ENCODE measurements at regions not wholly inside any gene's neighbourhood (a gene's known extent, or its start where the extent isn't known, plus 50 kb on each side); places are given as distances from the start of the nearest gene placed in this dataset.

GRCh38 chr14:82365471-82365870 lies 831.8 kb upstream of the SEL1L start:
- no peaks in the 10 kb centered on the region for H3K36me3 ChIP-seq (ENCODE audit: control insufficient read depth, insufficient read depth, low read length, severe bottlenecking)
- H3K9ac ChIP-seq (ENCODE audit: low read length) = no peak overlapping the region
- H3K4me3 ChIP-seq (ENCODE audit: low read length) = no peak overlapping the region
- H3K9me3 ChIP-seq (ENCODE audit: control insufficient read depth, low read length) = peaks cover 3% of the 10 kb centered on the region
- H3K4me1 ChIP-seq (ENCODE audit: control insufficient read depth, insufficient read depth, low read length) = peaks cover 13% of the 10 kb centered on the region
- no peak for DNase-seq (ENCODE audit: low read depth)
- H3K27me3 ChIP-seq (replicated peaks; ENCODE audit: control insufficient read depth, insufficient read depth, low read length) = no peaks in the 10 kb centered on the region

GRCh38 chr14:82366803-82367202 lies 833.1 kb upstream of the SEL1L start:
- no peaks in the 10 kb centered on the region for H3K36me3 ChIP-seq (ENCODE audit: control insufficient read depth, insufficient read depth, low read length, severe bottlenecking)
- H3K4me1 ChIP-seq (ENCODE audit: control insufficient read depth, insufficient read depth, low read length) = peaks cover 11% of the 10 kb centered on the region
- no peak overlapping the region for H3K9ac ChIP-seq (ENCODE audit: low read length)
- no peak for DNase-seq (ENCODE audit: low read depth)
- peaks cover 3% of the 10 kb centered on the region for H3K9me3 ChIP-seq (ENCODE audit: control insufficient read depth, low read length)
- H3K27me3 ChIP-seq (replicated peaks; ENCODE audit: control insufficient read depth, insufficient read depth, low read length) = no peaks in the 10 kb centered on the region
- H3K4me3 ChIP-seq (ENCODE audit: low read length) = no peak overlapping the region

- Histone ChIP-seq H3K9me3 (ENCODE audit: control insufficient read depth, low read length) (peaks cover 14% of the 10 kb centered on the region), H3K4me3 (ENCODE audit: low read length) (no peak overlapping the region), H3K36me3 (ENCODE audit: control insufficient read depth, insufficient read depth, low read length, severe bottlenecking) (no peaks in the 10 kb centered on the region), H3K9ac (ENCODE audit: low read length) (no peak overlapping the region), H3K27me3 (replicated peaks; ENCODE audit: control insufficient read depth, insufficient read depth, low read length) (no peaks in the 10 kb centered on the region), H3K4me1 (ENCODE audit: control insufficient read depth, insufficient read depth, low read length) (no peaks in the 10 kb centered on the region)
- DNase-seq (ENCODE audit: low read depth) = no peak
Observed at GRCh38 chr14:82379291-82379690, 845.6 kb upstream of the SEL1L start.

GRCh38 chr14:82385048-82385447 lies 851.4 kb upstream of the SEL1L start:
- H3K36me3 ChIP-seq (ENCODE audit: control insufficient read depth, insufficient read depth, low read length, severe bottlenecking) = no peaks in the 10 kb centered on the region
- no peak overlapping the region for H3K4me3 ChIP-seq (ENCODE audit: low read length)
- no peak overlapping the region for H3K9ac ChIP-seq (ENCODE audit: low read length)
- H3K9me3 ChIP-seq (ENCODE audit: control insufficient read depth, low read length) = no peaks in the 10 kb centered on the region
- peaks cover 16% of the 10 kb centered on the region for H3K4me1 ChIP-seq (ENCODE audit: control insufficient read depth, insufficient read depth, low read length)
- DNase-seq (ENCODE audit: low read depth) = no peak
- no peaks in the 10 kb centered on the region for H3K27me3 ChIP-seq (replicated peaks; ENCODE audit: control insufficient read depth, insufficient read depth, low read length)

GRCh38 chr14:82387699-82388098 lies 854.0 kb upstream of the SEL1L start:
- DNase-seq (ENCODE audit: low read depth) = no peak
- H3K4me1 ChIP-seq (ENCODE audit: control insufficient read depth, insufficient read depth, low read length) = peaks cover 16% of the 10 kb centered on the region
- no peaks in the 10 kb centered on the region for H3K36me3 ChIP-seq (ENCODE audit: control insufficient read depth, insufficient read depth, low read length, severe bottlenecking)
- H3K27me3 ChIP-seq (replicated peaks; ENCODE audit: control insufficient read depth, insufficient read depth, low read length) = no peaks in the 10 kb centered on the region
- no peak overlapping the region for H3K4me3 ChIP-seq (ENCODE audit: low read length)
- H3K9ac ChIP-seq (ENCODE audit: low read length) = no peak overlapping the region
- H3K9me3 ChIP-seq (ENCODE audit: control insufficient read depth, low read length) = no peaks in the 10 kb centered on the region

GRCh38 chr14:82388488-82388887 lies 854.8 kb upstream of the SEL1L start:
- DNase-seq (ENCODE audit: low read depth) = no peak
- Histone ChIP-seq H3K9ac (ENCODE audit: low read length) (no peak overlapping the region), H3K4me3 (ENCODE audit: low read length) (no peak overlapping the region), H3K4me1 (ENCODE audit: control insufficient read depth, insufficient read depth, low read length) (peaks cover 16% of the 10 kb centered on the region), H3K27me3 (replicated peaks; ENCODE audit: control insufficient read depth, insufficient read depth, low read length) (no peaks in the 10 kb centered on the region), H3K9me3 (ENCODE audit: control insufficient read depth, low read length) (no peaks in the 10 kb centered on the region), H3K36me3 (ENCODE audit: control insufficient read depth, insufficient read depth, low read length, severe bottlenecking) (no peaks in the 10 kb centered on the region)

- DNase-seq (ENCODE audit: low read depth) = no peak
- Histone ChIP-seq H3K9ac (ENCODE audit: low read length) (no peak overlapping the region), H3K4me3 (ENCODE audit: low read length) (no peak overlapping the region), H3K9me3 (ENCODE audit: control insufficient read depth, low read length) (no peaks in the 10 kb centered on the region), H3K36me3 (ENCODE audit: control insufficient read depth, insufficient read depth, low read length, severe bottlenecking) (no peaks in the 10 kb centered on the region), H3K27me3 (replicated peaks; ENCODE audit: control insufficient read depth, insufficient read depth, low read length) (no peaks in the 10 kb centered on the region), H3K4me1 (ENCODE audit: control insufficient read depth, insufficient read depth, low read length) (peaks cover 16% of the 10 kb centered on the region)
Observed at GRCh38 chr14:82390586-82390985, 856.9 kb upstream of the SEL1L start.

GRCh38 chr14:82394916-82395315 lies 861.3 kb upstream of the SEL1L start:
- DNase-seq (ENCODE audit: low read depth) = no peak
- Histone ChIP-seq H3K9me3 (ENCODE audit: control insufficient read depth, low read length) (no peaks in the 10 kb centered on the region), H3K4me1 (ENCODE audit: control insufficient read depth, insufficient read depth, low read length) (no peaks in the 10 kb centered on the region), H3K27me3 (replicated peaks; ENCODE audit: control insufficient read depth, insufficient read depth, low read length) (no peaks in the 10 kb centered on the region), H3K36me3 (ENCODE audit: control insufficient read depth, insufficient read depth, low read length, severe bottlenecking) (no peaks in the 10 kb centered on the region), H3K9ac (ENCODE audit: low read length) (no peak overlapping the region), H3K4me3 (ENCODE audit: low read length) (no peak overlapping the region)

GRCh38 chr14:82398256-82398655 lies 864.6 kb upstream of the SEL1L start:
- no peaks in the 10 kb centered on the region for H3K9me3 ChIP-seq (ENCODE audit: control insufficient read depth, low read length)
- H3K36me3 ChIP-seq (ENCODE audit: control insufficient read depth, insufficient read depth, low read length, severe bottlenecking) = no peaks in the 10 kb centered on the region
- no peak for DNase-seq (ENCODE audit: low read depth)
- H3K4me1 ChIP-seq (ENCODE audit: control insufficient read depth, insufficient read depth, low read length) = no peaks in the 10 kb centered on the region
- H3K4me3 ChIP-seq (ENCODE audit: low read length) = no peak overlapping the region
- H3K9ac ChIP-seq (ENCODE audit: low read length) = no peak overlapping the region
- H3K27me3 ChIP-seq (replicated peaks; ENCODE audit: control insufficient read depth, insufficient read depth, low read length) = no peaks in the 10 kb centered on the region

GRCh38 chr14:82403987-82404386 lies 870.3 kb upstream of the SEL1L start:
- Histone ChIP-seq H3K36me3 (ENCODE audit: control insufficient read depth, insufficient read depth, low read length, severe bottlenecking) (no peaks in the 10 kb centered on the region), H3K4me3 (ENCODE audit: low read length) (no peak overlapping the region), H3K27me3 (replicated peaks; ENCODE audit: control insufficient read depth, insufficient read depth, low read length) (no peaks in the 10 kb centered on the region), H3K9ac (ENCODE audit: low read length) (no peak overlapping the region), H3K4me1 (ENCODE audit: control insufficient read depth, insufficient read depth, low read length) (no peaks in the 10 kb centered on the region), H3K9me3 (ENCODE audit: control insufficient read depth, low read length) (no peaks in the 10 kb centered on the region)
- no peak for DNase-seq (ENCODE audit: low read depth)

GRCh38 chr14:82410064-82410463 lies 876.4 kb upstream of the SEL1L start:
- Histone ChIP-seq H3K9me3 (ENCODE audit: control insufficient read depth, low read length) (no peaks in the 10 kb centered on the region), H3K27me3 (replicated peaks; ENCODE audit: control insufficient read depth, insufficient read depth, low read length) (no peaks in the 10 kb centered on the region), H3K4me1 (ENCODE audit: control insufficient read depth, insufficient read depth, low read length) (no peaks in the 10 kb centered on the region), H3K9ac (ENCODE audit: low read length) (no peak overlapping the region), H3K4me3 (ENCODE audit: low read length) (no peak overlapping the region), H3K36me3 (ENCODE audit: control insufficient read depth, insufficient read depth, low read length, severe bottlenecking) (no peaks in the 10 kb centered on the region)
- no peak for DNase-seq (ENCODE audit: low read depth)

- H3K27me3 ChIP-seq (replicated peaks; ENCODE audit: control insufficient read depth, insufficient read depth, low read length) = no peaks in the 10 kb centered on the region
- H3K4me1 ChIP-seq (ENCODE audit: control insufficient read depth, insufficient read depth, low read length) = no peaks in the 10 kb centered on the region
- no peak for DNase-seq (ENCODE audit: low read depth)
- H3K9me3 ChIP-seq (ENCODE audit: control insufficient read depth, low read length) = no peaks in the 10 kb centered on the region
- H3K36me3 ChIP-seq (ENCODE audit: control insufficient read depth, insufficient read depth, low read length, severe bottlenecking) = no peaks in the 10 kb centered on the region
- no peak overlapping the region for H3K4me3 ChIP-seq (ENCODE audit: low read length)
- H3K9ac ChIP-seq (ENCODE audit: low read length) = no peak overlapping the region
Observed at GRCh38 chr14:82411298-82411697, 877.6 kb upstream of the SEL1L start.

Data from adipocyte (in vitro differentiated cells).